ENCODE measurements at regions not wholly inside any gene's neighbourhood (a gene's known extent, or its start where the extent isn't known, plus 50 kb on each side); places are given as distances from the start of the nearest gene placed in this dataset.
"Not testable (repeated sequence)": the region's sequence is repeated elsewhere in the genome, so short reads cannot be mapped to it uniquely, and the experiment has no call there.

DNA sequence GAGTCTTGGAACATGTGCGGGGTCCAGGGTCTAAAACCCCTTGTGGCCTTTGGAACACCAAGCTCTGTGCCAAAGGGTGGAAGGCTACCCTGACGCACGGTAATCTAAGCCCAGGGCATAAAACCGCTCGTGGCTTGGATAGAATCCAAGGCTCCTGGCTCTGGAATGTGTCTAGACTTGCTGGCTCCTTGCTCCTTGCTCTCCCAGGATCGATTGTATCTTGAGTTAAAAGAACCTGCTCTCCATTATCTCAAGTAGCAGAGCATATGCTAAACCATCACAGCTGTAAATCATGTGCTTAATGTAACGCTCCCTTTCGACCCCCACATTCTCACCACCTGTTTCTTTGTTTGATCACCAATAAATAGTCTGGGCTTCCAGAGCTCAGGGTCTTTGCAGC is 50.3 kb downstream of the TLCD4 start:
- 89% methylated on average over 2 of the region's 8 CpGs for WGBS (ENCODE audit: insufficient coverage)
- H3K27ac ChIP-seq (ENCODE audit: low read depth in 1 of 2, low read length in 2 of 2); H3K9ac ChIP-seq (ENCODE audit: insufficient read depth, low read length, poor library complexity, severe bottlenecking); H3K4me2 ChIP-seq (replicated peaks; ENCODE audit: extremely low read depth, low read length, poor library complexity, severe bottlenecking); H3K27ac Mint-ChIP-seq; DNase-seq; H2AFZ ChIP-seq (ENCODE audit: insufficient read depth, low read depth, low read length, poor library complexity, severe bottlenecking); H3K4me1 Mint-ChIP-seq; H3K27me3 ChIP-seq (ENCODE audit: control insufficient read depth in 2 of 2, insufficient read depth in 2 of 2, low read length in 2 of 2); intact Hi-C loops (cut with micrococcal nuclease); H3K27me3 Mint-ChIP-seq (ENCODE audit: low read depth in 3 of 3); H3K36me3 ChIP-seq (replicated peaks in 1 of 2; ENCODE audit: control insufficient read depth in 1 of 2, insufficient read depth in 2 of 2, low read length in 2 of 2); H3K4me1 ChIP-seq (ENCODE audit: control insufficient read depth in 1 of 2, insufficient read depth in 2 of 2, low read length in 2 of 2); H3K79me2 ChIP-seq (ENCODE audit: insufficient read depth, low read length); H3K4me3 Mint-ChIP-seq; H3K4me3 ChIP-seq (replicated peaks in 1 of 3; ENCODE audit: low read depth in 2 of 3, low read length in 3 of 3); H4K20me1 ChIP-seq (ENCODE audit: insufficient read depth, low read length); H3K36me3 Mint-ChIP-seq: not testable (repeated sequence)
- peaks cover 8 to 20% (median 15%) of the 10 kb centered on the region in 7 donors for H3K9me3 Mint-ChIP-seq
- peaks cover 4 to 10% of the 10 kb centered on the region in 2 donors for H3K9me3 ChIP-seq (replicated peaks in 1 of 2; ENCODE audit: control insufficient read depth in 1 of 2, insufficient read depth in 1 of 2, low read length in 2 of 2)

DNA sequence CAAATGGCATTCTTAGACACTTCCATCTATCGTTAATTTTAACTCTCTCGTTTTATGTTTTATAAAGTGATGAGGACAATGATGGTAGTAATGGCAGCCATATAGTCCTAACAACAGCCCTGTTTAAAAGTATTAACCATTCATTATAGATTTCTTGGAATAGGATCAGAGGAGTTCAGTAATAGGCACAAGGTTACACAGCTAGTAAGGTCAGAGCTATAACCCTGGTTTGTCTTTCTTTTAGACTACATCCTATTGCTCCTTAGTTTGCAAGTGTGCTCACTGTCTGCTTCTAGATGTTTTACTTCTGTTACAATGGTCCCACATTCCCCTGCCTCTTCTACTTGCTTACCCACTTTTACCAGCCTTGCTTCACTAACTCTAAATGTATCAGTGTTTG is 50.9 kb downstream of the TLCD4 start:
- WGBS (ENCODE audit: insufficient coverage), result no CpG with 5 or more reads among the region's 2 CpGs
- Mint-ChIP-seq H3K4me1 (no peaks in the 10 kb centered on the region), H3K27me3 (ENCODE audit: low read depth in 3 of 3) (peaks cover 0 to 4% (median 0%) of the 10 kb centered on the region in 3 donors), H3K36me3 (no peaks in the 10 kb centered on the region), H3K9me3 (peaks cover 8 to 20% (median 13%) of the 10 kb centered on the region in 7 donors), H3K4me3 (no peak overlapping the region), H3K27ac (no peak overlapping the region)
- Histone ChIP-seq H2AFZ (ENCODE audit: insufficient read depth, low read depth, low read length, poor library complexity, severe bottlenecking) (no peak overlapping the region), H3K9me3 (replicated peaks in 1 of 2; ENCODE audit: control insufficient read depth in 1 of 2, insufficient read depth in 1 of 2, low read length in 2 of 2) (peaks cover 4 to 10% of the 10 kb centered on the region in 2 donors), H3K4me1 (ENCODE audit: control insufficient read depth in 1 of 2, insufficient read depth in 2 of 2, low read length in 2 of 2) (no peaks in the 10 kb centered on the region), H3K4me2 (replicated peaks; ENCODE audit: extremely low read depth, low read length, poor library complexity, severe bottlenecking) (no peak overlapping the region), H3K36me3 (replicated peaks in 1 of 2; ENCODE audit: control insufficient read depth in 1 of 2, insufficient read depth in 2 of 2, low read length in 2 of 2) (no peaks in the 10 kb centered on the region), H3K27me3 (ENCODE audit: control insufficient read depth in 2 of 2, insufficient read depth in 2 of 2, low read length in 2 of 2) (no peaks in the 10 kb centered on the region), H3K27ac (ENCODE audit: low read depth in 1 of 2, low read length in 2 of 2) (no peak overlapping the region), H3K4me3 (replicated peaks in 1 of 3; ENCODE audit: low read depth in 2 of 3, low read length in 3 of 3) (no peak overlapping the region), H4K20me1 (ENCODE audit: insufficient read depth, low read length) (no peaks in the 10 kb centered on the region), H3K79me2 (ENCODE audit: insufficient read depth, low read length) (no peaks in the 10 kb centered on the region), H3K9ac (ENCODE audit: insufficient read depth, low read length, poor library complexity, severe bottlenecking) (no peak overlapping the region)
- DNase-seq, result no peak
- intact Hi-C loops (cut with micrococcal nuclease), result no loop called here
- TF ChIP-seq, protein P1, sequence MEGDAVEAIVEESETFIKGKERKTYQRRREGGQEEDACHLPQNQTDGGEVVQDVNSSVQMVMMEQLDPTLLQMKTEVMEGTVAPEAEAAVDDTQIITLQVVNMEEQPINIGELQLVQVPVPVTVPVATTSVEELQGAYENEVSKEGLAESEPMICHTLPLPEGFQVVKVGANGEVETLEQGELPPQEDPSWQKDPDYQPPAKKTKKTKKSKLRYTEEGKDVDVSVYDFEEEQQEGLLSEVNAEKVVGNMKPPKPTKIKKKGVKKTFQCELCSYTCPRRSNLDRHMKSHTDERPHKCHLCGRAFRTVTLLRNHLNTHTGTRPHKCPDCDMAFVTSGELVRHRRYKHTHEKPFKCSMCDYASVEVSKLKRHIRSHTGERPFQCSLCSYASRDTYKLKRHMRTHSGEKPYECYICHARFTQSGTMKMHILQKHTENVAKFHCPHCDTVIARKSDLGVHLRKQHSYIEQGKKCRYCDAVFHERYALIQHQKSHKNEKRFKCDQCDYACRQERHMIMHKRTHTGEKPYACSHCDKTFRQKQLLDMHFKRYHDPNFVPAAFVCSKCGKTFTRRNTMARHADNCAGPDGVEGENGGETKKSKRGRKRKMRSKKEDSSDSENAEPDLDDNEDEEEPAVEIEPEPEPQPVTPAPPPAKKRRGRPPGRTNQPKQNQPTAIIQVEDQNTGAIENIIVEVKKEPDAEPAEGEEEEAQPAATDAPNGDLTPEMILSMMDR (IDR thresholded peaks at IDR 0.05), result no peak
